ENCODE measurements at regions not wholly inside any gene's neighbourhood (a gene's known extent, or its start where the extent isn't known, plus 50 kb on each side); places are given as distances from the start of the nearest gene placed in this dataset.

GRCh38 chr12:128111333-128111732 lies 155.6 kb upstream of the TMEM132C start:
- TF ChIP-seq POLR2A (IDR thresholded peaks at IDR 0.05), result no peak
- TF ChIP-seq, protein P1, sequence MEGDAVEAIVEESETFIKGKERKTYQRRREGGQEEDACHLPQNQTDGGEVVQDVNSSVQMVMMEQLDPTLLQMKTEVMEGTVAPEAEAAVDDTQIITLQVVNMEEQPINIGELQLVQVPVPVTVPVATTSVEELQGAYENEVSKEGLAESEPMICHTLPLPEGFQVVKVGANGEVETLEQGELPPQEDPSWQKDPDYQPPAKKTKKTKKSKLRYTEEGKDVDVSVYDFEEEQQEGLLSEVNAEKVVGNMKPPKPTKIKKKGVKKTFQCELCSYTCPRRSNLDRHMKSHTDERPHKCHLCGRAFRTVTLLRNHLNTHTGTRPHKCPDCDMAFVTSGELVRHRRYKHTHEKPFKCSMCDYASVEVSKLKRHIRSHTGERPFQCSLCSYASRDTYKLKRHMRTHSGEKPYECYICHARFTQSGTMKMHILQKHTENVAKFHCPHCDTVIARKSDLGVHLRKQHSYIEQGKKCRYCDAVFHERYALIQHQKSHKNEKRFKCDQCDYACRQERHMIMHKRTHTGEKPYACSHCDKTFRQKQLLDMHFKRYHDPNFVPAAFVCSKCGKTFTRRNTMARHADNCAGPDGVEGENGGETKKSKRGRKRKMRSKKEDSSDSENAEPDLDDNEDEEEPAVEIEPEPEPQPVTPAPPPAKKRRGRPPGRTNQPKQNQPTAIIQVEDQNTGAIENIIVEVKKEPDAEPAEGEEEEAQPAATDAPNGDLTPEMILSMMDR (IDR thresholded peaks at IDR 0.05 in 4 of 5, conservative IDR thresholded peaks at IDR 0.05 in 1 of 5), result no peak

All from gastrocnemius medialis (tissue), 4 donors.